Activated CD4-positive, alpha-beta T cell treated with anti-CD3 and anti-CD28 coated beads for 36 hours (primary cell): ENCODE measurements at regions not wholly inside any gene's neighbourhood (a gene's known extent, or its start where the extent isn't known, plus 50 kb on each side); places are given as distances from the start of the nearest gene placed in this dataset.
A peak's percentile ranks its signal among the peaks of the same experiment; 100 is the strongest.

Source experiments
- ATAC-seq: fragments of 200-7000 bp; cut with Tn5 transposase; one replicate; pipeline ENCODE4 v1.10.0; 2021; ENCODE audit warnings: mild to moderate bottlenecking, moderate library complexity
- CTCF ChIA-PET: fragments of 350-600 bp; sonication (Branson Sonifier 250); formaldehyde crosslinking; loops from one replicate; lab custom pipeline; 2021; ENCODE audit warnings: antibody characterized with exemption; lab: Charles Lee
- POLR2A ChIA-PET: fragments of 350-600 bp; sonication (Branson Sonifier 250); formaldehyde crosslinking; loops from one replicate; lab custom pipeline; 2021; ENCODE audit warnings: antibody characterized with exemption, inconsistent platforms; lab: Charles Lee
- DNase-seq: peaks from one replicate; pipeline ENCODE4 v3.0.0-alpha.2; 2020
- H3K27ac Mint-ChIP-seq: one replicate; pipeline ENCODE4 v1.8.0; 2021; ENCODE audit warnings: mixed read lengths
- H3K27me3 Mint-ChIP-seq: one replicate; pipeline ENCODE4 v1.8.0; 2021; ENCODE audit warnings: mixed read lengths
- H3K36me3 Mint-ChIP-seq: one replicate; pipeline ENCODE4 v1.8.0; 2021; ENCODE audit warnings: low read depth, mixed read lengths
- H3K4me1 Mint-ChIP-seq: one replicate; pipeline ENCODE4 v1.8.0; 2021; ENCODE audit warnings: mixed read lengths
- H3K4me3 Mint-ChIP-seq: one replicate; pipeline ENCODE4 v1.8.0; 2021; ENCODE audit warnings: mild to moderate bottlenecking, moderate library complexity, mixed read lengths
- H3K9me3 Mint-ChIP-seq: one replicate; pipeline ENCODE4 v1.8.0; 2021; ENCODE audit warnings: low read depth, mixed read lengths
- intact Hi-C, 2 experiments: fragments of 100-400 bp; cut with DNase I in 1 of 2; cut with micrococcal nuclease in 1 of 2; formaldehyde crosslinking; loops; one replicate each; pipeline versions ENCODE4 v1.14.2 to v1.15.1; 2022 to 2024; cut with DNase I, micrococcal nuclease

DNA sequence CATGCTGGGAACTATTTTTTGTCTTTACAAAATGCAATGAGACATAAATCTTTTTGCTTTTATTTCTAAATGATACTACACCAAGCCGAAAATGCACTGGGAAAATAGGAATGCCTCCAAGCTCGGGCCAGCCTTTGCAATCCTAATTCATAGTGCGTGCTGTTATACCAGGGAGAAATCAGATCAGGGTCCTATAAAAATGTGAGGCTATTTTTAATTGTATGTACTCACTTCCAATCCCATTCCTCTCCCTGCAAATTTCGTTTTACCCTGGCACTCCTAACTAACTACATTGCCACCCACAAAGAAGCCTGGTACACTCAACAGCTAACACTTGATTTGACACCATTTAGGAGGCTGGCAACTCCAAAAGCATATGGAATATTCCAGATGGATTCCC is 350.6 kb upstream of the ZFP64 start:
- H3K4me1 Mint-ChIP-seq, result no peaks in the 10 kb centered on the region
- H3K36me3 Mint-ChIP-seq, result no peaks in the 10 kb centered on the region
- no peak overlapping the region for H3K4me3 Mint-ChIP-seq
- CTCF ChIA-PET, result no interaction called here
- peaks cover 4% of the 10 kb centered on the region for H3K9me3 Mint-ChIP-seq
- ATAC-seq (no peak), DNase-seq (no peak)
- intact Hi-C loops, result no loop called here
- POLR2A ChIA-PET, result no interaction called here
- no peaks in the 10 kb centered on the region for H3K27me3 Mint-ChIP-seq
- no peak overlapping the region for H3K27ac Mint-ChIP-seq

- Mint-ChIP-seq H3K27me3 (no peaks in the 10 kb centered on the region), H3K4me1 (no peaks in the 10 kb centered on the region), H3K27ac (no peak overlapping the region), H3K9me3 (peaks cover 4% of the 10 kb centered on the region), H3K4me3 (no peak overlapping the region), H3K36me3 (no peaks in the 10 kb centered on the region)
- DNase-seq, result no peak
- POLR2A ChIA-PET, result no interaction called here
- intact Hi-C loops, result no loop called here
- CTCF ChIA-PET, result interaction anchor here (0.6 to 0.7 kb wide), 2 partner anchors 348 to 1035 kb away, joined by 3 read pairs; no protein-coding TSS in a partner anchor
- no peak for ATAC-seq
These were observed 348.9 kb upstream of the ZFP64 start for GRCh38 chr20:52540509-52540908.

DNA sequence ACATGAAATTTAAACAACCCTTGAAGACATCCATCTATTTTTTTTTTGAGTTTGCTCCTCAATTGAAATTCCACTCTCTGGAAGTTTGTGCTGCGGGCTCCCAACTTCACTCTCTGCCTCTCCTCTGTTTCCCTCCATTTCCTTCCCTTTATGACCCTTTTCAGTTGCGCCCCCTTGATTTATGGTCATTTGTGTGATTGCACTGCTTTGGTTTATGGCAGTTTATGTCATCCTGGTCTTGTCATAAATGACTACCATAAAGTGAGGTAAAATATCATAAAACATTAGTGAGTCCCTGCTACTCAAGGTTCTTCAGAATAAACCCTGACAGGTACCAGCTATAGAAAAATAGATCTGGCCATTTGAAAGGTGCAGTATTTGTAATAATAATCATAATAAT is 348.3 kb upstream of the ZFP64 start:
- no peak overlapping the region for H3K27ac Mint-ChIP-seq
- no peaks in the 10 kb centered on the region for H3K9me3 Mint-ChIP-seq
- ChIA-PET CTCF (no interaction called here), POLR2A (no interaction called here)
- H3K27me3 Mint-ChIP-seq, result no peaks in the 10 kb centered on the region
- intact Hi-C loops, result no loop called here
- no peak for DNase-seq
- no peak for ATAC-seq
- H3K4me3 Mint-ChIP-seq, result no peak overlapping the region
- no peaks in the 10 kb centered on the region for H3K36me3 Mint-ChIP-seq
- no peaks in the 10 kb centered on the region for H3K4me1 Mint-ChIP-seq

GRCh38 chr20:52536841-52537400 is 345.3 kb upstream of the ZFP64 start:
- Mint-ChIP-seq H3K27ac (no peak overlapping the region), H3K4me3 (no peak overlapping the region), H3K36me3 (no peaks in the 10 kb centered on the region), H3K4me1 (no peaks in the 10 kb centered on the region), H3K27me3 (no peaks in the 10 kb centered on the region), H3K9me3 (peaks cover under 1% of the 10 kb centered on the region)
- no peak for ATAC-seq
- no peak for DNase-seq
- intact Hi-C loops, result no loop called here
- CTCF ChIA-PET, result interaction anchor here (0.8 kb wide), 1 partner anchor 84 kb away, joined by 4 read pairs; no protein-coding TSS in a partner anchor
- POLR2A ChIA-PET, result no interaction called here

DNA sequence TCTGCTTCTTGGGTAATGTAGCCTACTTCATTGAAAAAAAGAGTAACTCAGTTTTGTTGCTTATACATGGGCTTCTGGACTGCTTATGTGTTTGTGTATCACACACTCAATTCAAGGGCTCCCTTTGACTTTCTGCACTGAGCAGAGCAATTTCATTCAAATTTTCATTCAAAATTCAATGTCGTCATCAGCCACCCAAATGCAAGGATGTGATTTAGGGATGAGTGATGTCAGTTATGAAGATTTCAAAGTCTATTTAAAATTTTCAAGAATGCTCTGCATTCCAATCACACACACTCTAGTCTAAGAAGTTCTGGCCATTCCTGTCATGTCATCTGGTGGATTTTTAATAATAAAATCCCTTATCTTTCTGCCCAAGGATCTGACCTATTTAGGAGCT is 344.5 kb upstream of the ZFP64 start:
- Mint-ChIP-seq H3K9me3 (peaks cover 1% of the 10 kb centered on the region), H3K36me3 (no peaks in the 10 kb centered on the region), H3K27me3 (no peaks in the 10 kb centered on the region), H3K4me1 (no peaks in the 10 kb centered on the region), H3K27ac (no peak overlapping the region), H3K4me3 (no peak overlapping the region)
- ChIA-PET POLR2A (no interaction called here), CTCF (interaction anchor here (0.8 kb wide), 1 partner anchor 84 kb away, joined by 4 read pairs; no protein-coding TSS in a partner anchor)
- DNase-seq (no peak), ATAC-seq (no peak)
- intact Hi-C loops, result no loop called here

DNA sequence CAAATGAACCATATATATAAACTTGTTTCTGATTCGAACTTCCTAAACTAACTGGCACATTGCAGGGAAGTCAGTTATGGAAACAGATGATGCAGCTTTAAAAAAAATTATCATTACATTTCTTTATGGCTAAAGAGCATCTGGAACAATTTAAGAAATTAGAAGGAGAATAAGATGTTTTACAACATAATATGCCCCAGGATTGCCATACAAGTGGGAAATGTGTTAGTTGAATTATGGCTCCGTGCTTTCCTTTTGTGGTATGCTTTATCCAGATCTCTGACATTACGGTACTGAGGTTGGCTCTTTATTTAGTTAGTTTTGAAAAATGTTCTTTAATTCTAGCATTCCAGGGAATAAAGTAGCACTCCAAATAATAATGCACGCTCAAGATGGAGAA is 343.0 kb upstream of the ZFP64 start:
- no peak overlapping the region for H3K4me3 Mint-ChIP-seq
- ChIA-PET CTCF (no interaction called here), POLR2A (no interaction called here)
- DNase-seq, result no peak
- peaks cover 1% of the 10 kb centered on the region for H3K9me3 Mint-ChIP-seq
- H3K4me1 Mint-ChIP-seq, result no peaks in the 10 kb centered on the region
- H3K27me3 Mint-ChIP-seq, result no peaks in the 10 kb centered on the region
- no peak overlapping the region for H3K27ac Mint-ChIP-seq
- intact Hi-C loops, result no loop called here
- no peaks in the 10 kb centered on the region for H3K36me3 Mint-ChIP-seq
- ATAC-seq, result no peak

DNA sequence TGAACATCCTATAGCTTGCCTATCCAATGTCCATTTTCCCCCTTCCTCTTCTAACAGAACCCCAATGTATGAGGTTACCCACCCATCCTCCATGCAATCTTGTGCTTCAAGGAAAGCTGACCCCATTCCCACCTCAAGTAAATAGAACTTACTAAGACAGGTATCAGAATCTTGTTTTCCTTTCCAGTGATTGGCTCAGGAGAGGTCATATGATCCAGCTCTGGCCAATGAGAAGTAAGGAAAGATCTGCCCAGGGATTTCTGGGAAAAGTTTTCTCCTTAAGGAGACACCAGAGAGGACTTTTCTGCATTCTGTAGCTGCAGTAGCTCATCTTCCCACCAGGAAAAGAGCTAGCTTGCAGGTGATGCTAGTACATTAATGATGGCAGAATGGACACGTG is 341.8 kb upstream of the ZFP64 start:
- no peaks in the 10 kb centered on the region for H3K36me3 Mint-ChIP-seq
- no peak overlapping the region for H3K4me3 Mint-ChIP-seq
- no peak overlapping the region for H3K27ac Mint-ChIP-seq
- no peak for DNase-seq
- H3K9me3 Mint-ChIP-seq, result peaks cover 1% of the 10 kb centered on the region
- ChIA-PET CTCF (no interaction called here), POLR2A (no interaction called here)
- no peaks in the 10 kb centered on the region for H3K27me3 Mint-ChIP-seq
- intact Hi-C loops, result no loop called here
- no peak for ATAC-seq
- H3K4me1 Mint-ChIP-seq, result no peaks in the 10 kb centered on the region

- Mint-ChIP-seq H3K4me3 (no peak overlapping the region), H3K27ac (no peak overlapping the region), H3K4me1 (no peaks in the 10 kb centered on the region), H3K36me3 (no peaks in the 10 kb centered on the region), H3K9me3 (peaks cover 1% of the 10 kb centered on the region), H3K27me3 (no peaks in the 10 kb centered on the region)
- ATAC-seq, result peak; percentile 36
- intact Hi-C loops, result no loop called here
- DNase-seq, result no peak
- ChIA-PET CTCF (no interaction called here), POLR2A (no interaction called here)
These were observed 341.1 kb upstream of the ZFP64 start for GRCh38 chr20:52532674-52533073.

DNA sequence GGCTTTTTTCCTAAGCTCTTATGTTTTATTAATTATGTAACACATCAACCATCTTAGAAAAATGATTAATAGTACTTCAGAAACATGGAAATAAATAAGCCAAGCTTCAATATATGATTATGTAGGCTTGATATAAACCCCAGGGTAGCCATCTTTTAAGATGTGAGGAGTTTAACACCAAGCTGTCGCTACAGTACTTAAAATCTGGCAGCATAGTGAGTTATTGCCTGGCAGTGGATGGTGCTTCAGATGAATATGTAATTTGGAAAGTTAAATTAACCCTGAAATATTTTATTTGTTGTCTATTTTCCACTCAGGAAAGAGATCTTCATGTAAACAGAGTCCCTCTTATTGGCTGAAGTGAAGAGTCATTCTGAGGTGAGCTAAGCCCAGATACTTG is 339.0 kb upstream of the ZFP64 start:
- ChIA-PET POLR2A (no interaction called here), CTCF (interaction anchor here (0.6 kb wide), 1 partner anchor 11 kb away, joined by 3 read pairs; no protein-coding TSS in a partner anchor)
- Mint-ChIP-seq H3K4me3 (no peak overlapping the region), H3K4me1 (no peaks in the 10 kb centered on the region), H3K27ac (no peak overlapping the region), H3K9me3 (peaks cover 1% of the 10 kb centered on the region), H3K27me3 (no peaks in the 10 kb centered on the region), H3K36me3 (no peaks in the 10 kb centered on the region)
- ATAC-seq, result no peak
- DNase-seq, result no peak
- intact Hi-C loops, result no loop called here

- H3K4me1 Mint-ChIP-seq, result no peaks in the 10 kb centered on the region
- DNase-seq (no peak), ATAC-seq (no peak)
- H3K27ac Mint-ChIP-seq, result no peak overlapping the region
- H3K4me3 Mint-ChIP-seq, result no peak overlapping the region
- POLR2A ChIA-PET, result no interaction called here
- CTCF ChIA-PET, result interaction anchor here (0.6 to 0.8 kb wide), 3 partner anchors 12 to 171 kb away, joined by 3 to 5 read pairs (median 3); no protein-coding TSS in a partner anchor
- H3K36me3 Mint-ChIP-seq, result no peaks in the 10 kb centered on the region
- no peaks in the 10 kb centered on the region for H3K27me3 Mint-ChIP-seq
- peaks cover 1% of the 10 kb centered on the region for H3K9me3 Mint-ChIP-seq
- intact Hi-C loops, result no loop called here
These were observed 338.2 kb upstream of the ZFP64 start for GRCh38 chr20:52529826-52530225.

DNA sequence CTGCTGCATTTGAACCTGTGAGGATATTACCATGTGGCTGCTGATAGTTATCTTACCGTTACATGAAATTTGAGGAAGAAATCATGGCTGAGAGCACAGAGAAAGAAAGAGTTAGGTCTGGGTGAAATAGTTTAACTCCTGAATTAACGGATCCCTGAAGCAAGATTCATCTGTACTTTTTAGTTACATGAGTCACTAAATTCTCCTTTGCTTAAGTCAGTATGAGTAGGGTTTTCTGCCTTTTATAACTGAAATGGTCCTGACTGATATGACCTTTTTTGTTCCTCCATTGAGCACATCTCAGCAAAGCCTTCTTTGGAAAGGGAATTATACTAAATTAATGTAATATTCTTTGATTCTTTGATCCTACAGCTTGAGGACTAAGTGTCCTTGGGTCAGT is 333.3 kb upstream of the ZFP64 start:
- ATAC-seq (no peak), DNase-seq (no peak)
- Mint-ChIP-seq H3K4me3 (no peak overlapping the region), H3K4me1 (peaks cover 2% of the 10 kb centered on the region), H3K36me3 (no peaks in the 10 kb centered on the region), H3K27me3 (no peaks in the 10 kb centered on the region), H3K9me3 (peaks cover 6% of the 10 kb centered on the region), H3K27ac (no peak overlapping the region)
- intact Hi-C loops, result no loop called here
- ChIA-PET POLR2A (no interaction called here), CTCF (interaction anchor here (0.7 kb wide), 1 partner anchor 324 kb away, joined by 3 read pairs; no protein-coding TSS in a partner anchor)

GRCh38 chr20:52518735-52519134 is 327.2 kb upstream of the ZFP64 start:
- peaks cover 9% of the 10 kb centered on the region for H3K9me3 Mint-ChIP-seq
- no peaks in the 10 kb centered on the region for H3K36me3 Mint-ChIP-seq
- ATAC-seq, result no peak
- H3K27ac Mint-ChIP-seq, result no peak overlapping the region
- peaks cover 2% of the 10 kb centered on the region for H3K27me3 Mint-ChIP-seq
- H3K4me1 Mint-ChIP-seq, result peaks cover 2% of the 10 kb centered on the region
- POLR2A ChIA-PET, result no interaction called here
- H3K4me3 Mint-ChIP-seq, result no peak overlapping the region
- DNase-seq, result no peak
- CTCF ChIA-PET, result no interaction called here
- intact Hi-C loops, result no loop called here
